ENCODE measurements at regions not wholly inside any gene's neighbourhood (a gene's known extent, or its start where the extent isn't known, plus 50 kb on each side); places are given as distances from the start of the nearest gene placed in this dataset.

DNA sequence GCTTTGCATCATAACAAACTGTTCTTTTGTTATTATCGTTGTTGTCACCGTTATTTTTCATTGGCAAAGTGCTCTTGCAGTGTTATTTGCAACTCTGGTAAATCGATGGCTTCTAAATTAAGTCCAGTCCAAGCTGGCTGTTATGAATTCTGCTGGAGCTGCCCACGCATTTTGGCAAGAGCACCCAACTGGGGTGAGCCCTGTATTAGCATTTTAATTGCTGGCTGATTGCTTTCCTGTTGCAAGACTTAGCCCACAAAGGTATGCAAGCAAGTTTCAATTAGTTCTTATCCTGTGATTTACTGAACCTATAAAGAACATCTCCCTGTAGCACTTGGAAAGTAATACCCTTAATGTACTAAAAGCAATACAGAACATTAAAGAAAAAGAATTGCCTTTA, 226.8 kb downstream of the ACTR3B start:
- TF ChIP-seq, protein P1, sequence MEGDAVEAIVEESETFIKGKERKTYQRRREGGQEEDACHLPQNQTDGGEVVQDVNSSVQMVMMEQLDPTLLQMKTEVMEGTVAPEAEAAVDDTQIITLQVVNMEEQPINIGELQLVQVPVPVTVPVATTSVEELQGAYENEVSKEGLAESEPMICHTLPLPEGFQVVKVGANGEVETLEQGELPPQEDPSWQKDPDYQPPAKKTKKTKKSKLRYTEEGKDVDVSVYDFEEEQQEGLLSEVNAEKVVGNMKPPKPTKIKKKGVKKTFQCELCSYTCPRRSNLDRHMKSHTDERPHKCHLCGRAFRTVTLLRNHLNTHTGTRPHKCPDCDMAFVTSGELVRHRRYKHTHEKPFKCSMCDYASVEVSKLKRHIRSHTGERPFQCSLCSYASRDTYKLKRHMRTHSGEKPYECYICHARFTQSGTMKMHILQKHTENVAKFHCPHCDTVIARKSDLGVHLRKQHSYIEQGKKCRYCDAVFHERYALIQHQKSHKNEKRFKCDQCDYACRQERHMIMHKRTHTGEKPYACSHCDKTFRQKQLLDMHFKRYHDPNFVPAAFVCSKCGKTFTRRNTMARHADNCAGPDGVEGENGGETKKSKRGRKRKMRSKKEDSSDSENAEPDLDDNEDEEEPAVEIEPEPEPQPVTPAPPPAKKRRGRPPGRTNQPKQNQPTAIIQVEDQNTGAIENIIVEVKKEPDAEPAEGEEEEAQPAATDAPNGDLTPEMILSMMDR (conservative IDR thresholded peaks at IDR 0.05; ENCODE audit: low read depth, low read length) = no peak
- no peak overlapping the region for H3K4me3 ChIP-seq (ENCODE audit: low read depth, low read length)
- DNase-seq (ENCODE audit: low read depth) = no peak

DNA sequence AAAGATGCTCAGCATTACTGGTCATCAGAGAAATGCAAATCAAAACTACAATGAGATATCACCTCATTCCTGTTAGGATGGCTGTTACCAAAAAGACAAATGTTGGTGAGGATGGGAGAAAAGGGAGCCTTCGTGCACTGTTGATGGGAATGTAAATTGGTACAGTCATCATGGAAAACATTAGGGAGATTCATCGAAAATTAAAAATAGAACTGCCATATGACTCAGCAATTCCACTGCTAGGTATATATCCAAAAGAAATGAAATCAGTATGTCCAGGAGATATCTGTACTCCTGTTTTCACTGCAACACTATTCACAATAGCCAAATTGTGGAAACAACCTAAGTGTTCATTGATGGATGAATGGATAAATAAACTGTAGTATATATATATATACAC, 228.1 kb downstream of the ACTR3B start:
- no peak overlapping the region for H3K4me3 ChIP-seq (ENCODE audit: low read depth, low read length)
- no peak for DNase-seq (ENCODE audit: low read depth)
- TF ChIP-seq, protein P1 (conservative IDR thresholded peaks at IDR 0.05; ENCODE audit: low read depth, low read length) = no peak

DNA sequence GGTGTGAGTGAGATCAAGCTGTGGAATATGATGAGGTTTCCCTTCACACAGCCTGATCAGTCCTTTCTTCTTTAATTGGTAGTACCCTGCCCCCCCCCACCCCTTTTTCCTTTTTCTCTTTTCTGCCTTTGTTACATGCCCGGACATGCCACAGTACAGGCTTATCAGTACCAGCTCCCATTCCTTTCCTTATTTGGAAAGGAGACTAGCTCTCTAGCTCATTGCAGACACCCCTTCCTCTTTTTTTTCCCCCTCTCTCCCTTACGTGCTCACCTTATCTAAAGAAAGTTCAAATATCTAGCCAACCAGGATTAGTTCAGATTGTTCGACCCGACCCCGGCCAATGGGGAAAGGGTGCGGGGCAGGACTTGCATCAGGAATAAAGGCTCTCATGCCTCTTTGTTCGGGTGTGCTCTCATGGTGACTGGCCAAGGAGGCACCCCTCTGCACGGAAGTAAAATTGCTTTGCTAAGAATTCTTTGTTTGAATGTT, 230.4 kb downstream of the ACTR3B start:
- peak; percentile 14 for DNase-seq (ENCODE audit: low read depth)
- H3K4me3 ChIP-seq (ENCODE audit: low read depth, low read length) = no peak overlapping the region

DNA sequence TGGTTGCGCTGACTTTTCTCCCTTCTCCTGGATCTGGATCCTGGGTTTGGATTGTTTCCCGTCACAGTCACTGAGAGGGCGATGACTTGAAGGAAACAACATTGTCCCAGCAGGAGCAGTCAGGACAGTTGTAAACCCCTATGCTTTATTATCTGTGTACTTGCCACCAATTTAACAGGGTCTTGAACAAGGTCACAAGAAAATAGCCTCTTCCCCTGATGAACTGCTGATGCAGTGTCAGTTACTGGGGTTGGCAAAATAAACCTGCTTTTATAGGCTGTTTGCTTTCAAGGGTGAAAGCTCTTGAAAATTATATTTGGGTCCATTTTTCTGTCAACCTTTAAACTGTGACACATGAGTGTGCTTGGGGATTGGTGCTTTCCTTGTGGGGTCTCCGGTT, 238.9 kb downstream of the ACTR3B start:
- no peak overlapping the region for H3K4me3 ChIP-seq (ENCODE audit: low read depth, low read length)
- TF ChIP-seq, protein P1 (conservative IDR thresholded peaks at IDR 0.05; ENCODE audit: low read depth, low read length) = no peak
- no peak for DNase-seq (ENCODE audit: low read depth)

More for the DNA sequence above, 230.4 kb downstream of the ACTR3B start:
- TF ChIP-seq, protein P1 (conservative IDR thresholded peaks at IDR 0.05; ENCODE audit: low read depth, low read length) = no peak

DNA sequence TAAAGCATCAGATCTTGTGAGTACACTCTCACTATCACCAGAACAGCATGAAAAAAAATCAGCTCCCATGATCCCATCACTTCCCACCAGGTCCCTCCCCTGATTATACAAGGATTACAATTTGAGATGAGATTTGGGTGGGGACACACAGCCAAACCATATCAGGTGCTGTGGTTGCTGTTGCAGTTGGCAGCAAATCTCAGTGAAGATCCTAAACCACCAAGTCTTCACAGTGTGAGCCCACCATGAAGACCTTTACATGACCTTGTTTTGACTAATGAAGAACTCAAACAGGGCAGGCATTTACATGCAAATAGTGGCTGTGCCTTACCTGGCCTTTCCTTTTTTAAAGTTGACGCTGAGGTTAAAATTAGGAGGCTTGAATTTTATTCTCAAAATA, 242.6 kb downstream of the ACTR3B start:
- H3K4me3 ChIP-seq (ENCODE audit: low read depth, low read length) = no peak overlapping the region
- DNase-seq (ENCODE audit: low read depth) = no peak
- TF ChIP-seq, protein P1 (conservative IDR thresholded peaks at IDR 0.05; ENCODE audit: low read depth, low read length) = no peak

DNA sequence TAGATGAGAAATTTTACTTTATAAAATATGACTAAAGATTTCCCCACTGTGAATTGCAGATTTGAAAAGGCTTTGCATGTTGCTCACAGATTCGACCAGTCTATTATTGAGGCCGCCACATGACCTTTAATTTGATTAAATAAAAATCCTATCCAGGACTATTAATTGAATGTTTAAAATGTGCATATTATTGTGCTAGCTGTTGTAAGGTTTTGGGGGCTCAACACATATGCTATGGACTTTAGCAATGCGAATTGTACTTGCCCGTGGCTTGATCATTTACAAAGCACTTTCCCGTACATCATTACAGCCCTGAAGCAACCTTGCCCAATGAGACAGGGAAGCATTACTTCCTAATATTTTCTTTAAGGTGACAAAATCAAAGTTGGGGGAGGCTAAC, 243.0 kb downstream of the ACTR3B start:
- DNase-seq (ENCODE audit: low read depth) = no peak
- TF ChIP-seq, protein P1 (conservative IDR thresholded peaks at IDR 0.05; ENCODE audit: low read depth, low read length) = no peak
- H3K4me3 ChIP-seq (ENCODE audit: low read depth, low read length) = no peak overlapping the region

DNA sequence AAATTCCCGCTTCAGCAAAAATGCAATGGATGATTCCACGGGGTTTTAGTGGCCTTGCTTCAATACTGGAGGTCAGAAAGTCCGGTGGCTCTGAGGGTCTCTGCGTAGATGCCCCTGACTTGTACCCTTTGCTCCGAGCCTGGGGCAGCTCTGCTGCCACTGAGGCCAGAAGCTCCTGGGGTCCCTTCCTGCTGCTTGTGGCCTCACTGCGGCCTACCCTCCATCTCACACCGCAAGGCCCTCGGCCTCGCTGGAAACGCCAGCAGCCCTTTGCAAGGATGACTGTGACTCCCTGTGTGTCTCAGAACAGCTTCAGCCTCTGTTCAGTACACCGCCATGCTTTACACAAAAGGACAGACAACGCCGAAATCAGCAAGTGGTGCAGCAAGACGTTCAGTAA, 244.8 kb downstream of the ACTR3B start:
- TF ChIP-seq, protein P1 (conservative IDR thresholded peaks at IDR 0.05; ENCODE audit: low read depth, low read length) = no peak
- H3K4me3 ChIP-seq (ENCODE audit: low read depth, low read length) = no peak overlapping the region
- no peak for DNase-seq (ENCODE audit: low read depth)
